Testis (tissue), 2 donors: ENCODE measurements at regions not wholly inside any gene's neighbourhood (a gene's known extent, or its start where the extent isn't known, plus 50 kb on each side); places are given as distances from the start of the nearest gene placed in this dataset.

ENCODE experiments used
- DNase-seq: peaks from one replicate; pipeline ENCODE4 v3.0.0-alpha.2; 2019
- H3K27ac ChIP-seq, 2 donors: fragments of 200-600 bp; sonication (generic); one replicate each; pipeline ENCODE4 v1.5.1; 2019
- H3K27me3 ChIP-seq: fragments of 200-600 bp; sonication (generic); one replicate; pipeline ENCODE4 v1.5.1; 2019
- H3K36me3 ChIP-seq: fragments of 200-600 bp; sonication (generic); one replicate; pipeline ENCODE4 v1.5.1; 2017; ENCODE audit warnings: low read depth; ENCODE audit errors: missing control alignments
- H3K4me1 ChIP-seq: fragments of 200-600 bp; sonication (generic); one replicate; pipeline ENCODE4 v1.5.1; 2019
- H3K4me3 ChIP-seq, 2 donors: fragments of 200-600 bp; sonication (generic); one replicate each; pipeline ENCODE4 v1.5.1; 2017 to 2019
- H3K9me3 ChIP-seq: fragments of 200-600 bp; sonication (generic); one replicate; pipeline ENCODE4 v1.5.1; 2017
- POLR2A ChIP-seq: fragments of 450-650 bp; IDR thresholded peaks from one replicate; pipeline ENCODE4 v1.6.1; 2017; ENCODE audit warnings: antibody characterized with exemption, mild to moderate bottlenecking, moderate library complexity
- WGBS, 2 donors: methylation state at CpG; one replicate each; pipeline ENCODE4 v1.1.5; 2018; 5-methylcytosine and 5-hydroxymethylcytosine counted together
- intact Hi-C: fragments of 100-400 bp; cut with DNase I; formaldehyde crosslinking; loops from one replicate; pipeline ENCODE4 v1.15.1; 2023; ENCODE audit warnings: low total_unique reads
- TF ChIP-seq, protein P1 (sequence below), 3 experiments: fragments of 450-650 bp in 2 of 3; fragments of 200-600 bp in 1 of 3; sonication (generic) in 1 of 3; IDR thresholded peaks; one replicate each; pipeline ENCODE4 v1.5.1; 2016 to 2019; ENCODE audit warnings: antibody characterized with exemption in 3 of 3, mild to moderate bottlenecking in 2 of 3, moderate library complexity in 1 of 3

DNA sequence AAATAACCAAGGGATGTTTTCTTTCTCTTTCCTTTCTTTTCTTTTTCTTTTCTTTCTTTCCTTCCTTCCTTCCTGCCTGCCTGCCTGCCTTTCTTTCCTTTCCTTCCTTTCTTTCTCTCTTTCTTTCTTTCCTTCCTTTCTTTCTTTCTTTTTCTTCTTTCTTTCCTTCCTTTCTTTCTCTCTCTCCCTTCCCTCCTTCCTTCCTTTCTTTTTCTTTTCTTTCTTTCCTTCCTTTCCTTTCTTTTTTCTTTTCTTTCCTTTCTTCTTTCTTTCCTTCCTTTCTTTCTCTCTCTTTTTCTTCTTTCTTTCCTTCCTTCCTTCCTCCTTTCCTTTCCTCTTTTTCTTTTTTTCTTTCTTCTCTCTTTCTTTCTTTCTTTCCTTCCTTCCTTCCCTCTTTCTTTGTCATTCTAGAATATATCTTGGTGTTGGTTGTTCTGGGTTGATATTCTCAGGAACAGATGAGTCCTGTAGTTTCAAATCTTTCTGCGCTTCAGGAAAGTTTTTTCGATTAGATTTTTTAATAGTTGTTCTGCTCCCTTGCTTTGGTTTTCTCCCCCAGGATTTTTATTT lies 101.5 kb upstream of the FBXO11 start:
- Histone ChIP-seq H3K27ac (no peak overlapping the region), H3K9me3 (no peaks in the 10 kb centered on the region), H3K4me3 (no peak overlapping the region), H3K27me3 (no peaks in the 10 kb centered on the region), H3K36me3 (no peaks in the 10 kb centered on the region), H3K4me1 (no peaks in the 10 kb centered on the region)
- no peak for DNase-seq
- intact Hi-C loops: no loop called here
- no peak for TF ChIP-seq POLR2A
- TF ChIP-seq, protein P1, sequence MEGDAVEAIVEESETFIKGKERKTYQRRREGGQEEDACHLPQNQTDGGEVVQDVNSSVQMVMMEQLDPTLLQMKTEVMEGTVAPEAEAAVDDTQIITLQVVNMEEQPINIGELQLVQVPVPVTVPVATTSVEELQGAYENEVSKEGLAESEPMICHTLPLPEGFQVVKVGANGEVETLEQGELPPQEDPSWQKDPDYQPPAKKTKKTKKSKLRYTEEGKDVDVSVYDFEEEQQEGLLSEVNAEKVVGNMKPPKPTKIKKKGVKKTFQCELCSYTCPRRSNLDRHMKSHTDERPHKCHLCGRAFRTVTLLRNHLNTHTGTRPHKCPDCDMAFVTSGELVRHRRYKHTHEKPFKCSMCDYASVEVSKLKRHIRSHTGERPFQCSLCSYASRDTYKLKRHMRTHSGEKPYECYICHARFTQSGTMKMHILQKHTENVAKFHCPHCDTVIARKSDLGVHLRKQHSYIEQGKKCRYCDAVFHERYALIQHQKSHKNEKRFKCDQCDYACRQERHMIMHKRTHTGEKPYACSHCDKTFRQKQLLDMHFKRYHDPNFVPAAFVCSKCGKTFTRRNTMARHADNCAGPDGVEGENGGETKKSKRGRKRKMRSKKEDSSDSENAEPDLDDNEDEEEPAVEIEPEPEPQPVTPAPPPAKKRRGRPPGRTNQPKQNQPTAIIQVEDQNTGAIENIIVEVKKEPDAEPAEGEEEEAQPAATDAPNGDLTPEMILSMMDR (IDR thresholded peaks at IDR 0.05): no peak
- WGBS, 2 donors: 91 to 92% methylated on average over 2 of the region's 2 CpGs

DNA sequence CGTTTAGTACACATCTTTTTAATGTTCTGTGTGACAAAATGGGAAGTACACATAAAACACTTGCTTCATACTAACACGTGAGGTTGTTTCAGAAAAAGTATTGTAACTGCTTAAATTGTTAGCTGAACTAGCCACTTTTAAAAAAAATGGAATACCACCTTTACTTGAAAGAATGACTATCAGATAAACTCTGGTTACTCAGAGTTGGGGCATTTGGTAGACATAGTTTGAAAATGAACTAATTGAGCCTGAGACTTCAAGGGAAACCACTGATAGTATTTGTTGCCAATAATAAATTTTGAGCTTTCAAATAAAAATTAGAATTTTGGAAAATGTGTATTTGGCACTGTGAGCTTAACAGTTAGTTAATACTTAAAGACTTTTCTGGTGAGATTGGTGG lies 103.0 kb upstream of the FBXO11 start:
- DNase-seq: no peak
- H3K27me3 ChIP-seq: no peaks in the 10 kb centered on the region
- H3K4me3 ChIP-seq: no peak overlapping the region
- H3K4me1 ChIP-seq: no peaks in the 10 kb centered on the region
- no peaks in the 10 kb centered on the region for H3K36me3 ChIP-seq
- no peak overlapping the region for H3K27ac ChIP-seq
- H3K9me3 ChIP-seq: no peaks in the 10 kb centered on the region
- 73 to 75% methylated on average over 2 of the region's 2 CpGs for WGBS, 2 donors
- intact Hi-C loops: no loop called here
- TF ChIP-seq POLR2A: no peak
- TF ChIP-seq, protein P1 (IDR thresholded peaks at IDR 0.05): no peak

DNA sequence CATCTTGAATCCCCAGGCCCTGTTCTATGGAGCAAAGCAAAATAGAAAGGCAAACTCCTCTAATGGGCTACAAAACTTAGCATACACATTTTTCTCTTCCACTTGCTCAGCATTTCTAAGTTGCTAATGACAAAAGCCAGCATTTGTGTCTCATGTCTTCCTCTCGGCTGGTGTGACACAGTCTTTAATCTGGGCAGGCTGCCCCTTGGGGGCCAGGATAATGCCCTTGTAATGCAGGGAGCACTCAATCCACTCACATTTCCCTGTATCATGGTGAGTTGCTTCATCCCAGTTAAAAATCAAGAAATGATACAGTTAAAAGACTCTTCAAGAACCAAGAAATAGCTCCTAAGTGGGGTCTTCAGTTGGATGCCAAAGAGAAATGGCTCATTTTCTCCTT lies 109.1 kb upstream of the FBXO11 start:
- H3K4me3 ChIP-seq: no peak overlapping the region
- no peaks in the 10 kb centered on the region for H3K4me1 ChIP-seq
- H3K36me3 ChIP-seq: no peaks in the 10 kb centered on the region
- no peak for DNase-seq
- WGBS, 2 donors: 55 to 67% methylated on average over 1 of the region's 1 CpG
- H3K27me3 ChIP-seq: no peaks in the 10 kb centered on the region
- no peak overlapping the region for H3K27ac ChIP-seq
- TF ChIP-seq, protein P1 (IDR thresholded peaks at IDR 0.05): no peak
- TF ChIP-seq POLR2A: no peak
- no peaks in the 10 kb centered on the region for H3K9me3 ChIP-seq
- intact Hi-C loops: no loop called here

DNA sequence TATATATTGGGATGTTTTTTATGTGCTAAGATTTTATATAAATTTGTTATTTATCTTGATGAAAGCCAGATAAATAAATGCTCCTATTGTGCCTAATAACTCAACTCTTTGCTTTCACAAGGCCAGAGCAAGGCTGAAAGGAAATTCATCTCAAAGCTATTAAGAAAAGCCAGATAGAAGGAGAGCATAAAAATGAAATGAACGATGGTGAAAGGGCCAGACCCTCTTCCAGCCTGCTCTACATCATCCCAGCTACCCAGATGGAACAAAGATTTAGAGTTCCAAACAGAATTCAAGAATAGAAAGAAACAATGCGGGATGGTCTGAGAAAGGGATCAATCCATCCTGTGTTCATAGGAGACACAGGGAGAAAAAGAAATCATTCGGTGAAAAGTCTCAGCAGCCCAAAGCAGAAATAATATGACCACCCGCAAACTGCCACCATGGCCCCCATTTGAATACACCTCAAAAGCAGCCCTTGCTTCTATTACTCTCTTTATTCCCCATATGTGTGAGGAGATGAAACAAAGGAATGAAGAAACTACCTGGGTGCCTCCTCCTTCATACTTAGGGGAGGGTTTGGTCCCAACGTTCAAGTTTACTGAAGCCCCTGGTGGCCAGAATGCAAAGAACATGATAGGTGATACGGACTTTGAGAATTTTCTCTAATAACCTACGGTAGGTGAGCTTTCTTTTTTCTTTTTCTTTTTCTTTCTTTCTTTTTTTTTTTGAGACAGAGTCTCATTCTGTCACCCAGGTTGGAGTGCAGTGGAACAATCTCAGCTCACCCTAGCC lies 110.1 kb upstream of the FBXO11 start:
- H3K36me3 ChIP-seq: no peaks in the 10 kb centered on the region
- TF ChIP-seq, protein P1 (IDR thresholded peaks at IDR 0.05): peak in 2 of 3 experiments; percentile 5 to 12
- TF ChIP-seq POLR2A: no peak
- no peak overlapping the region for H3K27ac ChIP-seq
- 77 to 81% methylated on average over 7 of the region's 7 CpGs for WGBS, 2 donors
- H3K4me3 ChIP-seq: no peak overlapping the region
- H3K9me3 ChIP-seq: no peaks in the 10 kb centered on the region
- DNase-seq: no peak
- no peaks in the 10 kb centered on the region for H3K4me1 ChIP-seq
- no peaks in the 10 kb centered on the region for H3K27me3 ChIP-seq
- intact Hi-C loops: no loop called here

DNA sequence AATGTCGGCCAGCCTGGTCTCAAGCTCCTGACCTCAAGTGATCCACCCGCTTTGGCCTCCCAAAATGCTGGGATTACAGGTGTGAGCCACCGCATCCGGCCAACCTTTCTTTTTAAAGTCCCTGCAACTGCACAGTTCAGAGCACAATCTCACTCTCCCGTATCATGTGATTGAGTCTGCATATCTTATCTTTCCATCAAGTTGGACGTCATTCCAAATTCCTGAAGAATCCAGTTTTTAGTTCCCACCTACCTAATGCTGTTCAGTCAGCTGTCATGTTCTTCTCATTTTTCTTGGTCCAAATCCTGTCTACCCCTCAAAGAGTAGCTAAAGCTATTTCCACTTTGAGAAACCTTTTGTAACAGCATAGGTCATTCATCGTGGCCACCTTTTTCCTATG lies 110.8 kb upstream of the FBXO11 start:
- H3K27ac ChIP-seq: no peak overlapping the region
- 93 to 94% methylated on average over 7 of the region's 7 CpGs for WGBS, 2 donors
- TF ChIP-seq, protein P1 (IDR thresholded peaks at IDR 0.05): no peak
- TF ChIP-seq POLR2A: no peak
- DNase-seq: no peak
- H3K4me1 ChIP-seq: no peaks in the 10 kb centered on the region
- intact Hi-C loops: no loop called here
- H3K9me3 ChIP-seq: no peaks in the 10 kb centered on the region
- H3K4me3 ChIP-seq: no peak overlapping the region
- no peaks in the 10 kb centered on the region for H3K36me3 ChIP-seq
- no peaks in the 10 kb centered on the region for H3K27me3 ChIP-seq
